ENCODE measurements at regions not wholly inside any gene's neighbourhood (a gene's known extent, or its start where the extent isn't known, plus 50 kb on each side); places are given as distances from the start of the nearest gene placed in this dataset.

- no peak for TF ChIP-seq CTCF (IDR thresholded peaks at IDR 0.05)
Measured at GRCh38 chr1:198377702-198378101, 162.8 kb downstream of the ATP6V1G3 start.

GRCh38 chr1:198374288-198374687, 166.2 kb downstream of the ATP6V1G3 start:
- no peak for TF ChIP-seq CTCF (IDR thresholded peaks at IDR 0.05)
- no peak overlapping the region for H3K27ac Mint-ChIP-seq (ENCODE audit: unreplicated experiment)
- H3K27me3 Mint-ChIP-seq (ENCODE audit: low read depth), result no peaks in the 10 kb centered on the region
- no peak for DNase-seq (ENCODE audit: low spot score)
- peaks cover 14% of the 10 kb centered on the region for H3K9me3 Mint-ChIP-seq (ENCODE audit: low read depth)
- peaks cover 1% of the 10 kb centered on the region for H3K36me3 Mint-ChIP-seq (ENCODE audit: low read depth)
- H3K4me1 Mint-ChIP-seq (ENCODE audit: low read depth), result peaks cover 3% of the 10 kb centered on the region
- H3K4me3 Mint-ChIP-seq (ENCODE audit: unreplicated experiment), result no peak overlapping the region

More at GRCh38 chr1:198377702-198378101, 162.8 kb downstream of the ATP6V1G3 start:
- Mint-ChIP-seq H3K27ac (ENCODE audit: unreplicated experiment) (no peak overlapping the region), H3K4me3 (ENCODE audit: unreplicated experiment) (no peak overlapping the region), H3K27me3 (ENCODE audit: low read depth) (no peaks in the 10 kb centered on the region), H3K36me3 (ENCODE audit: low read depth) (peaks cover 1% of the 10 kb centered on the region), H3K4me1 (ENCODE audit: low read depth) (peaks cover 4% of the 10 kb centered on the region), H3K9me3 (ENCODE audit: low read depth) (peaks cover 14% of the 10 kb centered on the region)
- DNase-seq (ENCODE audit: low spot score), result no peak

- Mint-ChIP-seq H3K9me3 (ENCODE audit: low read depth) (peaks cover 14% of the 10 kb centered on the region), H3K36me3 (ENCODE audit: low read depth) (peaks cover 1% of the 10 kb centered on the region), H3K4me3 (ENCODE audit: unreplicated experiment) (no peak overlapping the region), H3K4me1 (ENCODE audit: low read depth) (peaks cover 3% of the 10 kb centered on the region), H3K27ac (ENCODE audit: unreplicated experiment) (no peak overlapping the region), H3K27me3 (ENCODE audit: low read depth) (no peaks in the 10 kb centered on the region)
- DNase-seq (ENCODE audit: low spot score), result no peak
- TF ChIP-seq CTCF (IDR thresholded peaks at IDR 0.05), result no peak
Measured at GRCh38 chr1:198373376-198373775, 167.1 kb downstream of the ATP6V1G3 start.

All from chondrocyte (in vitro differentiated cells).